Ascending aorta (tissue), 2 donors: ENCODE measurements at regions not wholly inside any gene's neighbourhood (a gene's known extent, or its start where the extent isn't known, plus 50 kb on each side); places are given as distances from the start of the nearest gene placed in this dataset.

ENCODE experiments used
- DNase-seq, 2 donors: peaks; one replicate each; pipeline ENCODE4 v3.0.0-alpha.2; 2019; ENCODE audit warnings: low spot score in 2 of 2
- H3K27ac ChIP-seq, 2 donors: fragments of 200-600 bp; sonication (generic); one replicate each; pipeline ENCODE4 v1.5.1; 2016 to 2017; ENCODE audit warnings: mild to moderate bottlenecking in 1 of 2
- H3K27me3 ChIP-seq: fragments of 200-600 bp; sonication (generic); one replicate; pipeline ENCODE4 v1.5.1; 2017
- H3K36me3 ChIP-seq, 2 donors: fragments of 200-600 bp; sonication (generic); one replicate each; pipeline ENCODE4 v1.5.1; 2016
- H3K4me1 ChIP-seq, 2 donors: fragments of 200-600 bp; sonication (generic); one replicate each; pipeline ENCODE4 v1.5.1; 2016 to 2017; ENCODE audit warnings: mild to moderate bottlenecking in 1 of 2
- H3K4me3 ChIP-seq, 2 donors: fragments of 200-600 bp; sonication (generic); one replicate each; pipeline ENCODE4 v1.5.1; 2016 to 2017; ENCODE audit warnings: mild to moderate bottlenecking in 1 of 2
- H3K9me3 ChIP-seq, 2 donors: fragments of 200-600 bp; sonication (generic); one replicate each; pipeline ENCODE4 v1.5.1; 2016
- CTCF ChIP-seq, 3 experiments: fragments of 200-600 bp in 2 of 3; fragments of 450-650 bp in 1 of 3; sonication (generic) in 2 of 3; IDR thresholded peaks; one replicate each; pipeline ENCODE4 v1.5.1; 2016 to 2019; ENCODE audit warnings: antibody characterized with exemption in 3 of 3, mild to moderate bottlenecking in 1 of 3, moderate library complexity in 1 of 3
- intact Hi-C: fragments of 100-400 bp; cut with DNase I; formaldehyde crosslinking; loops from one replicate; pipeline ENCODE4 v1.15.1; 2023

DNA sequence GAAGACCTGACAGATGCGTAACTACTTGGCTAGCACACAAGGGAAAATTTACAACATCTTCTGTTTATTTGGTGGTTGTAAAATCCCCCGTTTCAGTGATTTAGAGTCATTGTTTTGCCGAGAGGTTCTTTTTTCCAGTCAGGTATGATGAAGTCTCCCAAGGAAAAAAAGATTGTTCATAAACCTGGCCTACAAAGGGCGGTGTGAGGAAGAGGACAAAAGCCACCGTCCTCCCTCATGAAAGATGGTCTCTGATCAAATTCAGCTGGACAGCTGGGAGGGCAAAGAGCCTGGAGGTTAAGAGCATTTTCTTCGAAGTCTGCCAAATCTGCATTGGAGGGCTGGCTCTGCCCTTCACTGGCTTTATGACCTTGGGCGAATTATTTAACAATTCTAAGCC lies 419.9 kb downstream of the HAPSTR1 start:
- no peak for TF ChIP-seq CTCF (IDR thresholded peaks at IDR 0.05)
- intact Hi-C loops: no loop called here
- no peaks in the 10 kb centered on the region for H3K36me3 ChIP-seq

DNA sequence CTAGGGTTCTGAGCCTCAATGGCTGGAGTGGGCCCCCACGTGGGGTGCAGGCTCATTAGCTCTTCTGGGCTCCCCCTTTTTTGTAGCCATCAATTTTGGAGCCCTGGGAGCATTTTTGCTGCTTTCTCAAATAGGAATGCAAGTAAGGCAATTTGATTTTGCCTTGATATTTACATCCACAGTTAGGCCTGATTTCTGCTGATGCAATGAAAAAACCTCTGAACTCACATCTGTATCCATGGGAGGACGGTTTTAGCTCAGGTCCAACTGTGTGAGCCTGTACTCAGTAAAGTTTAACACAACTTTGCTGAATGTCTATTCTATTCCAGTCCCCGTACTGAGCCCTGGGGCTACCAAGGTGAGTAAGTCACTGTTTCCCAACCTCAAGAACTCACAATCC lies 425.0 kb downstream of the HAPSTR1 start:
- no peaks in the 10 kb centered on the region for H3K27me3 ChIP-seq
- no peak overlapping the region for H3K27ac ChIP-seq
- intact Hi-C loops: no loop called here
- DNase-seq: no peak
- no peak overlapping the region for H3K4me3 ChIP-seq
- H3K4me1 ChIP-seq: no peaks in the 10 kb centered on the region
- no peaks in the 10 kb centered on the region for H3K36me3 ChIP-seq
- H3K9me3 ChIP-seq: no peaks in the 10 kb centered on the region
- no peak for TF ChIP-seq CTCF (IDR thresholded peaks at IDR 0.05)

More for the DNA sequence above, 419.9 kb downstream of the HAPSTR1 start:
- H3K27ac ChIP-seq: no peak overlapping the region
- no peak for DNase-seq
- no peaks in the 10 kb centered on the region for H3K9me3 ChIP-seq
- H3K4me1 ChIP-seq: no peaks in the 10 kb centered on the region
- H3K4me3 ChIP-seq: no peak overlapping the region
- H3K27me3 ChIP-seq: no peaks in the 10 kb centered on the region

DNA sequence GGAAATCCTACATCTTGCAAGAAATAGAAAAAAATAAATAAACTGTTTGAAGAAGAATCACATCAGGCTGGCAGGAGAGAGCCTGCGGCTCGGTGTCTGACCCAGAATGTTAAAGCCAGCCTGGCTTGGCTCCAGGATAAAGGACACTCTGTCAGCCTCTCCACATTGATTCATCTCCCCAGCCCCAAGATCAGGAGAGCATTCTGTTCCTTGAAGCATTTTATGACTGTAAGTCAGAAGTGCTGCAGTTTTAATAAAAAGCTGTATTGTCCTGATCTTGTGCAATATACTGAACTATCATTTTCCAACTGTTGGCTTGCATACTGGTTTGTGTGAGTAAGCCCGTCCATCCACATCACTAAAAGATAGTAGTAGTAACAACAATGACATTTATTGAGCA lies 426.6 kb downstream of the HAPSTR1 start:
- no peak for TF ChIP-seq CTCF (IDR thresholded peaks at IDR 0.05)
- intact Hi-C loops: no loop called here
- Histone ChIP-seq H3K27me3 (no peaks in the 10 kb centered on the region), H3K27ac (no peak overlapping the region), H3K4me1 (no peaks in the 10 kb centered on the region), H3K4me3 (no peak overlapping the region), H3K36me3 (no peaks in the 10 kb centered on the region), H3K9me3 (no peaks in the 10 kb centered on the region)
- DNase-seq: no peak

GRCh38 chr16:9518581-9518980 lies 427.1 kb downstream of the HAPSTR1 start:
- Histone ChIP-seq H3K4me1 (no peaks in the 10 kb centered on the region), H3K4me3 (no peak overlapping the region), H3K36me3 (no peaks in the 10 kb centered on the region), H3K9me3 (no peaks in the 10 kb centered on the region), H3K27me3 (no peaks in the 10 kb centered on the region), H3K27ac (no peak overlapping the region)
- intact Hi-C loops: no loop called here
- no peak for DNase-seq
- no peak for TF ChIP-seq CTCF (IDR thresholded peaks at IDR 0.05)

- no peak overlapping the region for H3K4me3 ChIP-seq
- no peaks in the 10 kb centered on the region for H3K4me1 ChIP-seq
- no peak for TF ChIP-seq CTCF (IDR thresholded peaks at IDR 0.05)
- intact Hi-C loops: no loop called here
- DNase-seq: no peak
- H3K9me3 ChIP-seq: no peaks in the 10 kb centered on the region
- H3K27me3 ChIP-seq: no peaks in the 10 kb centered on the region
- H3K27ac ChIP-seq: no peak overlapping the region
- no peaks in the 10 kb centered on the region for H3K36me3 ChIP-seq
Measured at GRCh38 chr16:9521749-9522370, 430.4 kb downstream of the HAPSTR1 start.

DNA sequence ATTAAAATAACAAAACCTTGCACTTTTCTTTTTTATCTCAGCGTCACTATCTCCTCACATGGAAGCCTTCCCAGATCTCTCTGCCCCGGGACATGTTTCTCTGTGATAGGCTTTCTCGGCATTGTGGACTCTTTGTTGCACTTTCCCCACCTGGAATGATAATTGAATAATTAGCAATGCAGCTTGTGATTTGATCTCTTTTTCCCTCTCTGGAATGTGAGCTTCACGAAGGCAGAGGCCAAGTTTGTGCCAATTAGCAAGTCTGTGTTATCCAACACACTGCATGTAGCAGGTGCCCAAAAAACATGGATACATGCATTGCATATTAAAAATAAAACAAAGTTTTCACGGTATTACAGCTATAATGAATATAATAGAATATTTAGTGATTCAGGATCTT lies 431.2 kb downstream of the HAPSTR1 start:
- Histone ChIP-seq H3K9me3 (no peaks in the 10 kb centered on the region), H3K4me1 (no peaks in the 10 kb centered on the region), H3K27ac (no peak overlapping the region), H3K27me3 (no peaks in the 10 kb centered on the region), H3K4me3 (no peak overlapping the region), H3K36me3 (no peaks in the 10 kb centered on the region)
- DNase-seq: no peak
- TF ChIP-seq CTCF (IDR thresholded peaks at IDR 0.05): no peak
- intact Hi-C loops: no loop called here
